ENCODE measurements at regions not wholly inside any gene's neighbourhood (a gene's known extent, or its start where the extent isn't known, plus 50 kb on each side); places are given as distances from the start of the nearest gene placed in this dataset.
A peak's percentile ranks its signal among the peaks of the same experiment; 100 is the strongest.
"Not testable (repeated sequence)": the region's sequence is repeated elsewhere in the genome, so short reads cannot be mapped to it uniquely, and the experiment has no call there.

DNA sequence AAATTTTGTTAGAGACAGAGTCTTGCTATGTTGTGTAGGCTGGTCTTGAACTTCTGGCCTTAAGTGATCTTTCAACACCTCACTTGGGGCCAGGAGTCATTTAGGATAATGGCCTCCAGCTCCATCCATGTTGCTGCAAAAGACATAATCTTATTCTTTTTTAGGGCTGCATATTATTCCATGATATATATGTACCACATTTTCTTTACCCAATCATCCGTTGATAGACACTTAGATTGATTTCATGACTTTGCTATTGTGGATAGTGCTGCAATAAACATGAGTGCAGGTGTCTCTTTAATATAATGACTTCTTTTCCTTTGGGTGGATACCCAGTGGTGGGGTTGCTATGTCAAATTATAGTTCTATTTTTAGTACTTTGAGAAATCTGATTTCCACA is 140.9 kb upstream of the LCORL start:
- no peak for DNase-seq (ENCODE audit: low spot score)

DNA sequence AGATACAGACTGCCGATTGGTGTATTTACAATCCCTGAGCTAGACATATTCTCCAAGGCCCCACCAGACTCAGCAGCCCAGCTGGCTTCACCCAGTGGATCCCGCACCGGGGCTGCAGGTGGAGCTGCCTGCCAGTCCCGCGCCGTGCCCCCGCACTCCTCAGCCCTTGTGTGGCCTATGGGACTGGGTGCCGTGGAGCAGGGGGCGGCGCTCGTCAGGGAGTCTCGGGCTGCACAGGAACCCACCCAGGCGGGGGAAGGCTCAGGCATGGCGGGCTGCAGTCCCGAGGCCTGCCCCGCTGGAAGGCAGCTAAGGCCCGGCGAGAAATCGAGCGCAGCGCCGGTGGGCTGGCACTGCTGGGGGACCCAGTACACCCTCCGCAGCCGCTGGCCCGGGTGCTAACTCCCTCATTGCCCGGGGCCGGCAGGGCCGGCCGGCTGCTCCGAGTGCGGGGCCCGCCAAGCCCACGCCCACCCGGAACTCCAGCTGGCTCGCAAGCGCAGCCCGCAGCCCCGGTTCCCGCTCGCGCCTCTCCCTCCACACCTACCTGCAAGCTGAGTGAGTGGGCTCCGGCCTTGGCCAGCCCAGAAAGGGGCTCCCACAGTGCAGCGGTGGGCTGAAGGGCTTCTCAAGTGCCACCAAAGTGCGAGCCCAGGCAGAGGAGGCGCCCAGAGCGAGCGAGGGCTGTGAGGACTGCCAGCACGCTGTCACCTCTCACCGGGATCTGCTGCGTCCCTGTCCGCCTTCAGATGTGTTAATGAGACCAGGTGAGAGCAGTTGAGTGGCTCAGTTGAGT is 137.8 kb upstream of the LCORL start:
- DNase-seq (ENCODE audit: low spot score) = not testable (repeated sequence)

DNA sequence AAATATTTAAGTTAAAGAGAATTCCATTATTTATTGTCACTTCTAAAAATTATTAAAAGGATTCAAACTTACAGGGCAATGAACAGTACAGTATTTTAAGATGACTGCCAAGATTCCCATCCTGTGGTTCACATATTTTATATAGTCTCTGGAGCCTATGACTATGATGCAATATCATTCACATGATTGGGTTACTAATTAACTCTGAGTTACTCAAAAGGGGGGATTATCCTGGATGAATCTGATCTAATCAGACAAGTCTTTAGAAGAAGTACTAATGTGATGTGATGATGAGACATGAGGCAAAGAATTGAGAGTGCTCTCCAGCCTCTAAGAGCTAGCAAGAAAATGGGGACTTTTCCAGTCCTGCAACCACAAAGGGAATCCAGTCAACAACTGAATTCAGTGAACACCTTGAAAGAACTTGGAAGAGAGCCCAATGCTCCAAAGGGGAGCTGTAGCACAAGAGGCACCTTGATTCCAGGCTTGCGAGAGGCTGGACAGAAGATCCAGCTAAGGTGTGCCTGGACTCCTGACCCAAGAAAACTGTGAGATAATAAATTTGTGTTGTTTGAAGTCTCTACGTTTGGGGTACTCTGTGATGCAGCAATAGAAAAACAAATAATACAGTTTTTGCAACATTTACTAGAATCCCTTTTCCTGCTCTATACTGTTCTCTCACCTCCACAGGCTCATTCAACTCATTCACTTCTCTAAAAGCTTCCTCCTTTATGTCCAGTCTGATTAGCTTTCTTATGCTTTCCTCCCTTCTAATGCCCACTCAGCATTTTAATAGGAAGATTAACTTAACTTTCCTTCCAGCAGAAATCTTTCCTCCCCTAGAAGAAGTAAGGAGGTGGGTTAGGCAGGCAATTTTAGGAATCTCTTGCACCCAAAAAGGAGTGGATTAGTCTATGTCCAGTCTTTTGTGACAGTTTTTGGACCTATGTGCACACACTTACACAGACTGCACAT is 133.8 kb upstream of the LCORL start:
- DNase-seq (ENCODE audit: low spot score) = no peak

DNA sequence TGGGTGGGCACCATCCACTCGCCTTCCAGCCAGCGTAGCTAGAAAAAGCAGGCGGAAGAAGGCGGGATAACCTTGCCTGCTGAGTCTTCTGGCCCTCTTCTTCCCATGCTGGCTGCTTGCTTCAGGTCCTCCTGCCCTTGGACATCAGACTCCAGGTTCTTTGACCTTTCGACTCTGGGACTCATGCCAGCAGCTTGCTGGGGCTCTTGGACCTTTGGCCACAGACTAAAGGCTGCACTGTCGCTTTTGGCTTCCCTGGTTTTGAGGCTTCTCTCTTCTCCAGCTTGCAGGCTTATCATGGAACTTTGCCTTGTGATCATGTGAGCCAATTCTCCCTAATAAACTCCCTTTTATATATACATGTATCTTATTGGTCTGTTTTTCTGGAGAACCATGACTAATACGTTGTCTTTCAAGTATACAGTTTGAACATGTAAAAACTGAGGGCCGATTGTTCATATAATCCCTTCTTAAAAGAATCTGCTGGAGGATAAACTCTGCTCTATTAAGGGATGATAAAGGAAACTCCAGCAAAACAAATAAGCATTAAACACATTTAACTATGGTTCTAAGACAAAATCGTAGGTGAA is 116.6 kb upstream of the LCORL start:
- DNase-seq (ENCODE audit: low spot score) = no peak

DNA sequence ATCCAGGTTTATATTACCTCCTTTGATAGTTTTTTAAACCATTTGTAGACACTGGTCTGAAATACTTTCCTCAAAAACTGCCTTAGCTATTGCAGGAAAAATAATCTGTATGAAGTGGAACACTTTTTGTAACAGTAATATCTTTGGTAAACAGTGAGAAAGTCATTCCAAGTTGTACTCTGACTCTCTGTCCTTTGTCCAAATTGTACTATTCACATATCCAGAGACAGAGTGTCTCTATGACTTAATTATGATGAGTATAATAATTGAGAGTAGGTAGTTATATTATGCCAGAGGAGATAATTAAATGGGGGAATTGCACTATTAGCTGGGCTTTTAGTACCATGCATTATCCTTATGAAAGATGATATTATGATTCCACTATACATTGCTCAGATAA is 112.6 kb upstream of the LCORL start:
- DNase-seq (ENCODE audit: low spot score) = no peak

DNA sequence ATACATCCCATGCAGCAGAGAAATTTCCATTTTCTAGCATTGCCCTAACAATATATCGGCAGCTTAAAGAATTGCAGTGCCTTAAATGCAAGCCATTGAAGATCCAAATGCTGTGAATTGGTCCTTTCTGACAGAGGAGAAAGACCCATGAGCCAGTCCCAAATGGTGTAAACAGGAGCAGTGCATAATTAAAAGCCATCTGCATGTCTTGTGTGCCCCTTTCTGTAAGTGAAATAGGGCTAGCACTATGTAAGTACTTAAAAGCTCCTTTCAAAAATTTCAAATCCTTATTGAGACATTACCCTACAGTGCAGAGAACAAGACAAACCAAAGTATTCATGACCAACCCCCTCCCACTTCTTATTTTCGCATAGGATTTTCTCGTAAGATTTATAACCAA is 108.7 kb upstream of the LCORL start:
- DNase-seq (ENCODE audit: low spot score) = no peak

DNA sequence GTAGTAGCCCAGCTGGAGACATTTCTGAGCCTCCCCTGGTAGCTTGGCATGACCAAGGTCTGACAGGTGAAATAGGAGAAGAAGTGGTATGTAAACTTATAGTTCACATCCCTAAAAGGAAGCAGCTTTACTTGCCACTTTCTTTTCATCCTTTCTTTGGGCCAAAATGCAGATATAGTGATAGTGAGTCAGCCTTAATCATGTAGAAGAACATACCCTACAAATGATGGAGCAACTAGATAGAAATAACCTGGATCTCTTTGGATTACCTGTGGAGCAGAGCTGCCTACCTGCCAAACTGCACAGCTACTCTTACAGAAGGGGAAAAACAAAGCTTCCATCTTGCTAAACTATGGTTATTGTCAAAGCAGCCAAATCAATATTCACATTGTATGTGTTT is 106.7 kb upstream of the LCORL start:
- DNase-seq (ENCODE audit: low spot score) = no peak

DNA sequence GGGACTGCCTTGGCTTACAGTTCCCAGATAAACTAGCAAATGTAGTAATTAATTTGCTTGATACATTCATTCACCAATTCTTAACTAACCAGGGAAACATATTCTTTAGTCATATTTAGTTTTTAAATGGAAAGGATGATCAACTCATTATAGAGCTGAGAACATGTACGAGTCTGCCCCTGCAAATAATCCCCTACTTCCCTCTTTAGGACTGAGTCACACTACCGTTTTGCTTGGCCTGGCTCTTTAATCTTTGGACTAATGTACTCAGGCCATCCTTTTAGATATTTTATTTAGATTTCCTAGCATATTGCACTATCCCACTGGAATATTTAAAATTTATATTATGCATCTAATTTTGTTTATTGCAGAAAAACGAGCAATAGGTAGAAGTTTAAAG is 105.5 kb upstream of the LCORL start:
- no peak for DNase-seq (ENCODE audit: low spot score)

DNA sequence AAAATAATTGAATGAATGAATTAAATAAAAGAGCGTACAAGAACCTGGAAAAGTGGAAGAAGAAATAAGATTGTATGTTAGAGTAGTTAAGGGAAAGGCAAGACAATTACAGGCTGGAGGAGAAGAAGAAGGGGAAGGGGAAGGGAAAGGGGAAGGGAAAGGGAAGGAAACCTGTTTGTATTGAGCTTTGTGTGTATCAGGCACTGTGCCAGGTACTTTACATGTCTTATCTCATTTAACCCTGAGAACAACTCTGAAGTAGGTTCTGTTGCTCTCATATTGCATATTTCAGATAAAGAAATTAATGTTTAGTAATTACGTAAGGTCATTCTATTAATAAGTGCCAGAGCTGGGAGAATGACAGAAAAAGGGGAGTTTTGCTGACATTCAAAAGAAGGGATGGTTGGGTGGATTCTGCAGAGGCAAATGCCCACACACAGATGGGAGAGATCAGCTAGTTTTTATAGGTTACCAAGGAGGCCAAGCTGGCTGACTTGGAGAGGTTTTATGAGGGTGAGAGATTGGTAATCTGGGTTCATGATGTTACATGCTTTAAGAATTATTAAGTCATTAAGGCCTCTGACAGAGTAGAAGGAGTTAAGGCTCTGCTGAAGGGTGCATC is 92.3 kb upstream of the LCORL start:
- no peak for DNase-seq (ENCODE audit: low spot score)

DNA sequence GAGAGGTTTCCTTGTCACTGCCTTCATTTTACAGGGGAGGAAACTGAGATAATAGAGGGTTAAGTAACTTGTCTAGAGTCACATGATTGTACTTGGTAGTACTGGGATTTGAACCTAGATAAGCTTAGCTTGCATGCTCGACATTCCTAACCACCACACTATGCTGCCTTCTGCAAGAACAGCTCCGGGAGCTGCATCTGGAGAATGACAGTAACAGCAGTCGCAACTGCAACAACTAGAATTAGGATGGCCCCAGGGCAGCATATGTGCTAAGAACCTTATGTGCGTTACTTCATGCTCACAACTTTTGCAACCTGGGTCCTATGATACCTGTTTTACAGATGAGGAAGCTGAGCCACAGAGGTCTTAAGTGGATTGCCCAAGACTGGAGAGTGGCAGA is 89.5 kb upstream of the LCORL start:
- no peak for DNase-seq (ENCODE audit: low spot score)

DNA sequence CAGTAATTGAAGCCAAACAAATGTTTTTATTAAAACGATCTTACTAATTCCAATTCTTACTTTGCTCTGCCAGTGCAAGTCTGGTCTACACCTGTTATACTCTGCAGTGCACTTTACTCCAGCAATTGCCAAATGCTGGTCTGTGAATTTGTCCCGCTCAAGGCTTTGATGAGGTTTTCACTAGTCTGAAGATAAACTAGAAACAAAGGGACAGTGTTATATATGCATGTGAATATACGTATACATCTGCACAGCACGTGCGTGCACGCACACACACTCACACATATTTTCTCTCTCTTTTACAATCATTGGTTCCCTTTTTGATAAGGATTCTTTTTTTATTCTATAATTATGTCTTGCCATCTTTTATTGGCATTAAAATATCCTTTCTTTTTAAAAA is 88.5 kb upstream of the LCORL start:
- no peak for DNase-seq (ENCODE audit: low spot score)

DNA sequence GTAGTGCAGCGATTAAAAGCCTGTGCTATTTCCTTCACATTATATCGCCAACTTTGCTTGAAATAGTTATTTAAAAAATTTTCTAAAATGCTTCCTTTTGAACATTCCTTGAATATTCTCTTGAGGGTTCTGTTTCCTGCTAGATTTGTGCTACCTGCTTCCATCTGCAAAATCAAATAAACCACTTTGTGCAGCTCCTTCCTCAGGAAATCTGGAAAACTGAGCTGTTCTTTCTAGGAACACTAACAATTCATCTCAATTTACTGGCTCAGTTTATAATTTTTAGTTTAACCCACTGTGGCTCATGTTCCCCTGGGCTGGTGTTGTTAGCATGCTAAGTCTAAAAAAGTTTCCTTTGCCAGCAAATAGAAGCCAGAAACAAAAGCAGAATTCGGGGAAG is 88.1 kb upstream of the LCORL start:
- peak; percentile 1 for DNase-seq (ENCODE audit: low spot score)

DNA sequence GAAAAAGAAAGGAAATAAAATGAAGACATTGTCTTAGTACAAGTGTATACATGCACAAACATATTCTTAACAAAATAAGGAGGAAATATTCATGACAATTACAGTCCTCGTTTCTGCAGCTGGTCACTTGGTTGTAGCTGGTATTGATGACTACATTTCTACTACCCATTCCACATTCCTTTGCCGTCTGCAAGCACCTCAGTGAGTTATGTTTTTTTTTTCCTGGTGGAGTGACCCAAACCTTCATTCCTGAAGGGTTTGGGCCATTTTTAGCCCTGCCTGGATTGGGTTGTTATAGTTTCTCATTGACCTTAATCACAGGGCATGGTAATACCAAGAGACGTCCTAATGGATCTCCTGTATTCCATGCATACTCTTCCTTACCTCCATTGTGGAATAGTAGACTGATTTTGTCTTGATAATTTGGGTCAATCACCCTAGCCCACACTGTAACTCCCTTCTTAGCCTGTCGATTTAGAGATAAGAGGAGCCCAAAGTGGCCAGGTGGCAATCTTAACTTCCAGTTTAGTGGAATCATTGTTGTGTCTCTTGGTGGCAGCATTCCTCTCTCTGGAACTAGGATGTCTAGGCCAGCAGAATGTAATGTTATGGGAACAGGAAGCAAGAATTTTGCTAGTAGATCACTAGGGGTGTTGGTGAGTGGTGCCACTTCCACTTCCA is 86.4 kb upstream of the LCORL start:
- not testable (repeated sequence) for DNase-seq (ENCODE audit: low spot score)

DNA sequence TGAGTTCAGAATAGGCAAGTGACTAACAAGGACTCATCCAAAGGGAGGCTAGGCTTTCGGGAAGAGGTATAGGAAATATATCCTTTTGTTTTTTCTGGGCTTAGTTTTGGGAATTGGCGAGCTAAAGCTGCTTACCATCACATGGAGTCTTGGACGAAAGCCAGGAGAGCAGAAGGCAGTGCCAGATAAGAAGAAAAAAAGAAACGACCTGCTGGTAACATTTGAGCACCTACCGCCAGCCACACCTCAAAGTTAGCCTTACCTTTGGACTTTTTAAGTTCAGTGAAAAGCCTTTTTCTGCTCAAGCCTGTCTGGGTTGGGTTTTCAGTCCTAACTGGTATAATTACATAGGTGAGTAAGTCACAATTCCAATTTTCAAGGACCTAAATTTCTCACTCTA is 85.1 kb upstream of the LCORL start:
- DNase-seq (ENCODE audit: low spot score) = no peak

DNA sequence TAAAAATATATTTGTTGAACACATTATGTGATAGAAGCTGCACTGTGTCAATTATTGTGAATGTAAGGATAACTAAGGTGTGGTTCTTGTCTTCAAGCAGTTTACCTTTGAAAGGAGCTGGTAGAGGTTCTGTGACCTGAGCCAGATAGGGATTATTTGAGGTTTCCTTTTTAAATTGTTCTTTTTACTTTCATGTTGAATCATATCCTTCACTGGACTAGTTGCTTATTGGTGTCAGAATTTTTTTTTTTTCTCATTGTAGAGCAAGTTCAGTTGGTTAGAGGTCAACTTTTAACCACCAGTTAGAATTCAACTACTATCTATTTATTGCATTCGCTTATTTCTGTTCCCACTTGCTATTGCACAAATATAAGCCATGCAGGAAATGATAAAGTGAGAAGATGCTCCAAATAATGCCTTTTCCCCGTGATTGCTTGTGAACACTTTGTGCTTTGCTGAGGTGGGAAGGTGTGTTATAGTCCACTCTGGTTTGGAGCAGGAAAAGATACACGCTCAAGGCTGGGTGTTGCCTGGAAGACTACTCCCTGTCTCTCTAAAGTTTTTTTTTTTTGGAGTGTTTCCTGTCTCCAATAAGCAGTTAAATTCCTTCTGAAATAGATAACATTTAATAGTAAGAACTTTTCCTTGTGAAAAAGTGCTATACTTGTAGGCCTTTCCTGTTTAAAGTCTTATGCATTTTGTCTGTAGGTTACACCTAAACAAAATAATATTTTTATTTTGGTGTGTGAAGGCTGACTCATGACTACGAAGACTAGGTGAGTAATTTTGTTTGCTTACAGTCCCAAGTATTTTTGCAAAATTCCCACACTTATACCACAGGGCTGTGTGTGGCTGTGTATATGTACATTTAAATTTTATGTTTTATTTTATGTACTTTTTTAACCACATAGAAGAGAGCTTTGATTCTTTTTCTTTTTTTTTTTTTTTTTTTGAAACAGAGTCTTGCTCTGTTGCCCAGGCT is 83.8 kb upstream of the LCORL start:
- DNase-seq (ENCODE audit: low spot score) = no peak

DNA sequence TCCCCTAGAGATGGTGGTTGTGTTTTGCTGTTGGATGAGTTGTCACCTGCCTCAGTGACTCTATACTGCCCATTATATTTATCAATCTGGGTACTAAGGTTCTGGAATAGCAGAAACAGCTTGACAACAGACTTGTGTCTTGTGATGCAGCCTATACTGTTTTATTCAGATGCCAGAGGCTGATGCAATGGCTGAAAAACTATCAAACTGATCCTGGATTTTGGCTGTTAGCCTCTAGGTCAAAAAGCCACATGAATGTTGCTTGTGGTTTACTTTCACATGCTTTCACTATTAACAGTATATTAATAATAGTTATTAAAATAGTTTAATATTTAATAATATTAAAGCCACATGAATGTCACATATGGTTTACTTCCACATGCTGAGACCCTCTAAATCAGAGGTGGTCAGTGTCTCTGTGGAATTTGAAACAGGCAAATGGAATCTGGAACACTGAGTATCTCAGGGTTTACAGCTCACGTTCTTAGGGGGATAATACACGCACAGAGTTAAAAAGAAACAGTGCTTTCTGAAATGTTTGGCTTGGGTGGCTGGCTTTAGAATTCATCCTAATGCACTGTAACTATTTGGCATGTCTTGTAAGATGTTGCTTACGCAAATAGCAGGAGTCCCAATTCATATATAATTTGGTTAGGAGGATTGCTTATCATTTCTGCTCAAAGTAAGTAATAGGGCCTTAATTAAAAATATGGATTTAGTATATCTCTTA is 82.5 kb upstream of the LCORL start:
- DNase-seq (ENCODE audit: low spot score) = no peak

DNA sequence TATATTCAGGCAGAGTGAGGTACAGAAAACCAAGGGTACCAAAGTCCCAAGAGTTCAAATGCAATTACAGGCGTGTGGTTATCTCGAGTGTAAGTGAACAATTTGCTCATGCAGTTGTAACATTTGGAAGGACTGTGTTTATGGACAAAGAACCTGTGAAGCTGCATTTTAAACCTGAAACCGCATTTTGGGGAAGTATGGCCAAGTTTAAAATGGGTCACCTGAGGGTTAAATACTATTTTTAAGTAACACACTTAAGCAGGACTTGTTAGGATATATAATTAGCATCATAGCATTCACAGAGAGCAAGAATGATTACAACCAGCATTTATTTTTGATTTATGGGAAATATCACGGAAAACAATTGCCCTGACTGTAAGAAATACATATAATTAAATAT is 79.1 kb upstream of the LCORL start:
- no peak for DNase-seq (ENCODE audit: low spot score)

DNA sequence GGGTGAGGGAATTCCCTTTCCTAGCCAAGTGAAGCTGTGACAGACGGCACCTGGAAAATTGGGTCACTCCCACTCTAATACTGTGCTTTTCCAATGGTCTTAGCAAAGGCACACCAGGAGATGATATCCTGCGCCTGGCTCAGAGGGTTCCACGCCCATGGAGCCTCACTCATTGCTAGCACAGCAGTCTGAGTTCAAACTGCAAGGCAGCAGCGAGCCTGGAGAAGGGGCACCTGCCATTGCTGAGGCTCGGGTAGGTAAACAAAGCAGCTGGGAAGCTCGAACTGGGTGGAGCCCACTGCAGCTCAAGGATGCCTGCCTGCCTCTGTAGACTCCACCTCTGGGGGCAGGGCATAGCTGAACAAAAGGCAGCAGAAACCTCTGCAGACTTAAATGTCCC is 68.9 kb upstream of the LCORL start:
- DNase-seq (ENCODE audit: low spot score) = not testable (repeated sequence)

DNA sequence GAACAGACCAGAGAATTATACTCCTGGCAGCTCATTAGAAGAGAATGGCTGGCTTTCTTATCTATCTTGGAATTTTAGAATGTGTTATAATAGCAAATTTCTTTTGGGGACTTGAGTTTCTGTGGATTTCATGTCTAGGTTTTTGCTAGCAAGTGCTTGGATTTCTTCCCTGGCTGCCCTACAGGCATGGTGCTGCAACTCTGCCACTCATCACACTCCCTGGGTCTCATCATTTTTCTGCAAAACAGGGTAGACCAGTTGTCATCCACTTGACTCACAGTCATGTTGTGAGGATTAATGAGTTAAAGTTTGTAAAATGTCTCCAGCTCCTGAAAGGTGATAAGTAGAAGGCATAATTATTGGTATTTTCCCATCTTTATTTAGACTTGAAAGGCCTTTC is 60.7 kb upstream of the LCORL start:
- DNase-seq (ENCODE audit: low spot score) = no peak

DNA sequence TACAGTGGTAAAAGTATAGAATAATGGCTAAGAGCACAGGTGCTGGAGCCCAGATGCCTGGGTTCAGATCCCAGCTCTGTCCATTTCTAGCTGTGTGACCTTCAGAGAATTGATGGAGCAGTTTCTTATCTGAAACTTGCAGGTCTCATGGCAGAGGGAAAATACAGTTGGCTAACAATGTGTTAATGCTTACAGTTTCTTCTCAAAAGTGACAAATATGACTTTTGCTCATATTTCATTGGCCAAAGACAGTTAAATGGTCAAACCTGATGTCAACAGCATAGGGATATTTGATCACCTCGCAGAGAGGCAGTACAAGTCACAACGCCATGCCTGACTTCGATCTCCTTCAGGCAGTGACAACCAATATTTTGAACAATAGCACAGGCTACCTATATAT is 60.2 kb upstream of the LCORL start:
- DNase-seq (ENCODE audit: low spot score) = no peak
